PC-9 (cell line): ENCODE measurements at regions not wholly inside any gene's neighbourhood (a gene's known extent, or its start where the extent isn't known, plus 50 kb on each side); places are given as distances from the start of the nearest gene placed in this dataset.
"Not testable (repeated sequence)": the region's sequence is repeated elsewhere in the genome, so short reads cannot be mapped to it uniquely, and the experiment has no call there.

Source experiments
- EZH2 ChIP-seq: fragments of 200-600 bp; sonication (generic); IDR thresholded peaks from 2 replicates; pipeline ENCODE4 v1.8.0; 2017; ENCODE audit warnings: antibody characterized with exemption, low read depth
- TF ChIP-seq, protein P1 (sequence below): fragments of 200-600 bp; sonication (generic); conservative IDR thresholded peaks from 2 replicates; pipeline ENCODE4 v1.6.1; 2017; ENCODE audit warnings: mixed run types, antibody characterized with exemption, mild to moderate bottlenecking, moderate library complexity

DNA sequence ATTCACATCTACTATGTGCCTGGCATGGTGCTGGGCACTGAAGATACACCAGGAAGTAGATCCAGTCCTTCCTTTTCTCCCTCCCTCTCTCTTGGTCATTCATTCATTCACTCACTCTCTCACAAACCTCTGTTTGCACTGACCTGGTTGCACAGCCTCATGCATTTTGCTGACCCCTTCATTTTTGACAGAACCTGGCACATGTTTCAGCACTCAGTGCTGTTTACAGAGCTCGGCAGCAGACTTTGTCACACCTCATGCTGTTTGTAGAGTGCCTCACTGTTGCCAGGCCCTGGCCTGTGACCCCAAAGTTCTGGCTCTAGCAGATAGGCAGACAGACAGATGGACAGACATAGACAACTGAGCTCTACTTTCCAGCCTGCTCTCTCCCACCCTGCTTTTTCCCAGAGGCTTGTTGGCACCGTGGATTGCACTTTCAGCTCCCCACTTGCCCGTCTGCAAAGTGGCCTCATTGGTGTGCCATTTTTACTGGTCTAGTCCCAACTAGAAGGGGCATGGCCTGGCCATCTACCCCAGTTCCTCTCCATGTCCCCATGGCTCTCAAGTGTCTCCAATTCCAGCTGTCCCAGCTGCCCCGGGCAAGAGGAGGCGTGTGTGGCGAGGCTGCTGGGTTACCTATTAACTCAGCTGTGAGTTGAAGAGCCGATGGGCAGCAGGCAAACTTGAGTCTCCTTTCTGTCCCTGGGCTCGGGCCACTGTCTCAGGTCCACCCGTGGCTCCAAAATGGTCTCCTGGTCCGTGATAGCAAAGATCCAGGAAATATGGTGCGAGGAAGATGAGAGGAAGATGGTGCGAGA lies 277.0 kb upstream of the TEKT4 start:
- TF ChIP-seq, protein P1, sequence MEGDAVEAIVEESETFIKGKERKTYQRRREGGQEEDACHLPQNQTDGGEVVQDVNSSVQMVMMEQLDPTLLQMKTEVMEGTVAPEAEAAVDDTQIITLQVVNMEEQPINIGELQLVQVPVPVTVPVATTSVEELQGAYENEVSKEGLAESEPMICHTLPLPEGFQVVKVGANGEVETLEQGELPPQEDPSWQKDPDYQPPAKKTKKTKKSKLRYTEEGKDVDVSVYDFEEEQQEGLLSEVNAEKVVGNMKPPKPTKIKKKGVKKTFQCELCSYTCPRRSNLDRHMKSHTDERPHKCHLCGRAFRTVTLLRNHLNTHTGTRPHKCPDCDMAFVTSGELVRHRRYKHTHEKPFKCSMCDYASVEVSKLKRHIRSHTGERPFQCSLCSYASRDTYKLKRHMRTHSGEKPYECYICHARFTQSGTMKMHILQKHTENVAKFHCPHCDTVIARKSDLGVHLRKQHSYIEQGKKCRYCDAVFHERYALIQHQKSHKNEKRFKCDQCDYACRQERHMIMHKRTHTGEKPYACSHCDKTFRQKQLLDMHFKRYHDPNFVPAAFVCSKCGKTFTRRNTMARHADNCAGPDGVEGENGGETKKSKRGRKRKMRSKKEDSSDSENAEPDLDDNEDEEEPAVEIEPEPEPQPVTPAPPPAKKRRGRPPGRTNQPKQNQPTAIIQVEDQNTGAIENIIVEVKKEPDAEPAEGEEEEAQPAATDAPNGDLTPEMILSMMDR, result not testable (repeated sequence)
- not testable (repeated sequence) for TF ChIP-seq EZH2
